NCI-H2029 (cell line): ENCODE measurements at regions not wholly inside any gene's neighbourhood (a gene's known extent, or its start where the extent isn't known, plus 50 kb on each side); places are given as distances from the start of the nearest gene placed in this dataset.

Experiments
- DNase-seq: peaks from one replicate; lab custom pipeline; 2025; lab: John Stamatoyannopoulos, UW

DNA sequence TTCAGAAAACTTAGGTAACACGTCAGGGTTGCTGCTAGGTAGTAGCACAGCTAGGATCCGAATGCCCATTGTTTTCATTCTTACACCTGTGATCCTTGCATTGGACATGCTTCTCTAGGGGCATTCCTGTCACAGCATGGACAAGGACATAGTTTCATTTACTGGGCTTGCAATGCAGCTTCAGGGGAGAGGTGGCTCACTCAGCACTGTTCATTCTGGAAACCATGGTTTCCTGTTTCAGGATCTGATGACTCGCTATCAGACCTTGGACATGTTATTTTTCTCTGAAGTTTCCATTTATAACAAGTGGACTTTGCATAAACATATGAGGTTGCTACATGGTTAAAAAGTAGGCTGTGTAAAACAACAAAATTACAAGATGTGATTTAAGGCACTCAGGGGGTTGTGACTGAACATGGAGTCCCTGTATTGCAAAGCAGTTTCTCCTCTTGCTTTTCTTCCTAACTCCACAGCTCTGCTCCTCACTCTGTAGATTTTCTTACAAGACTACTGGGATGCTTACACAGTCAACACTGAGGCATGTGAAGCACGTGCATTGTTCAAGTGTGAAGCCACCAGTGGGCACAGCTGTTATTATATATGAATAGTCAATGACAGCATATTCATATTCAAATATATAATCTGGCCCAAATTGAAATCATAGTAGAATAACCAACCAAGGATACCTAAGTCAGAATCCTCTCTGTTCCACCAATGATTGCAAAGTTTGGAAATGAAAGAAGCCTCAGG, 66.1 kb upstream of the STK32A start:
- no peak for DNase-seq

DNA sequence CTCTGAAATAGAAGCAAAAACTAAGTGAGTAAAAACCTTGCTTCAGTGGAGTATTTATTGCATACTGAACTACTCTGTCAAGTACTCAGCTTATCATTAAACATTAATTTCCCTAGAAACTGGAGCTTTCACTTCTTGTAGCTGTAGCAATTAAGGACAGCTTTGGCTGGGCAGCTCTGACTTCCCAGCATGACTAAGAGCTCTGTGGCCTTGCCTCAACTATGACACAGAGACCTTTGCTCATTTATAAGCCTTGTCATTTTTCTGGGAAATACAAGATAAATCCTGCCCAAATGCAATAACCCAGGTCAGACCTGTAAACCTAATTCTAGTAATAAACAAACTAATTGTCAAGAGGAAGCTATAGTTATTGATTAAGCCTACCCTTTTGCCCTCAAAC, 65.4 kb upstream of the STK32A start:
- no peak for DNase-seq

DNA sequence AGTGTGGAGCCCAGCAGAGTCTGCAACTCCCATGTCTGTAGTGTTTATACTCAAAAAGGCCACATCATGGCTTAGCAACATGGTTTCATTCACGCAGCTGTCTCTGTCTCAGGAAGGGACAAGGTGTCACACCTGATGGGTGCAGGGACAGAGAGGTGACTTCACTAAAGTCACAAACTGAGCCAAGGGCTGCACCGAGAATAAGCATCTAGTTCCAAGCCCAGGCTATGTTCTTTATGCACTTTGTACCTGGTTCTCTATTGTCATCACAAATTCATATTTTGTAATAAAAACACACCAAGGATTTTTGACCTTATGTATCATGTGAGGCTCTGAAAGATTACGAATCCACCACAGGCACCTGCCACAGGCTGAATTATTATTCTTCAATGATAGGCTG, 64.9 kb upstream of the STK32A start:
- no peak for DNase-seq

DNA sequence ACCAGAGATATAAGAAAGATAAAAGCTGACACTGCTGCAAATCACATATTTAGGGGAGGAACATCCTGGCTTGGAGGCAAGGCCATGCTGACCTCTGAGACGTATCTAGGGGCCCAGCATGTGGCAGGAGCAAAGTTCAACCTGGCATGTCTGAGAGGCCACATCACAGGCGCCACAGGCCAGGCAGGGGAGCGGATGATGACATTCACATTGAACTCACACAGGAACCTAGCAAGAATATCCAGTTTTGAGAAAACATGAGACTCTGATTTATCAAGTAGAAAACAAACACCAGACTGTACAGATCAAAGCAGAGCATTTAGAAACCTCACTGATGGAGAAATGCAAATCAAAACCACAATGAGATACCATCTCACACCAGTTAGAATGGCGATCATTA, 64.2 kb upstream of the STK32A start:
- no peak for DNase-seq

DNA sequence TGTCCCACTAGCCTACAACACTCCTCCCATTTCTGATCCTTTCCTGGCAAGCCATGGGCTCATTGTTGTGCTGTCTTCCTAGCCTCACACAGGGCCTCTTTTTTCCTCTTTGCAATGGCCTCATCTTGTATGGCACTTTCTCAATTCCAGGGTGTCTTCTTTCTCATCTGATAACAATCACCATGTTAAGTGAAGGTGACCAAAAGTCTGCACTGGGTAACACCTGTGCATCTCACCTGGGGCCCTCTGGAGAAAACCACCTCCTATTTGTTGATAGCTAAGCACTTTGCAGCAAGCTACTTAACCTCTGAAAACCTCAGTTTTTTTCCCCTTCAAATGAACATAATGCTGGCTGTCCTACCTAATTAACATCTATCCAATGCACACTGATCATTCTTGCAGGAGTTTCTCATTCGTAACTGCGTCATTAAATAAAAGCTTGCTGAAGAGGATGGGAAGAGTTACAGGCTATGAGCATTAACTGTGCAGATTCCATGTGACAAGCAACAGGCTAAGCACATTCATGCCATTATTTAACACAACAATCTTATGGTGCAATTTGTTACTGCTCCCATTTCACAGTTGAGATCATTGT, 60.1 kb upstream of the STK32A start:
- no peak for DNase-seq

DNA sequence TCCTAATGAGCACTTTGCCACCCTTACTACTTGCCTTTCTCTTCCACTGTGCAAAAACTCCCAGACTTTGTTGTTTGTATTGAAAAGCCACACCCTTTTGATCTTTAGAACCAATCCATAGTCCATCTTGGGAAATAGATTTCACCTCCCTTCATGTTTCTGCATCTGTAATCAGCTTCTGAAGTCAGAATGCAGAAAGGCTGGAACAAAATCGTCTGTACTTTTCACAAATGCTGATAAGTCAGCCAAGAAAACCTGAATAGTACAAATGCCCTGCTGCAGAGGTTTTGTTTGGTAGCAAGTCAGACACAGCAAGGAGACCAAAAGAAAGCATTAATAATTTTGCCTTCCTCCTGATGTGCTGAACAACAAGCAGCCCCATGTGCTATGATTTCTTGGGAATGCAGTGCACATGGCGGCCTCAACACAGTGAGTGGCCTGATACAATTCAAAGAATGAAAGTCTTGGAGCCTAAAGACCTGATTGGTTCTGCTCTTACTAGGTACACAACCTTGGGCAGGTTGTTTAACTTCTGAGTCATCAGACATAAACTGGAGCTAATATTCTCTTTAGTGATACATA, 59.2 kb upstream of the STK32A start:
- DNase-seq: no peak

DNA sequence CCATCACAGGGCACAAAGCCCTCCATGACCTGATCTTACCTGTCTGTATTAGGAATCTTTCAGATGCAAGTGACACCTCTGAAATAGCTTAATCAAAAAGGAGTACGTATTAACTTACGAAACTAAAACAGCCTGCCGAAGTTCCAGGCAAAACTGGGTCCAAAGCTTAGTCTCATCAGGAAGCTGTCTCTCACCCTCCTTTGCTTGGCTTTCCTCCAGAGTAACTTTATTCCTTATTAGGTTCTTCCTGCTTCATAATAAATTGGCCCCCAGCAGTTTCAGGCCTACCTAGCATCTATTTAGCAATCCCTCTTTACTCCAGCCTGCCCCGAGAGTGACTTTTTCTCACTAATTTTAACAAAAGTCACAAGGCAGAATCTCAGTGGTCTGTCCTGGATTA, 58.4 kb upstream of the STK32A start:
- DNase-seq: no peak

DNA sequence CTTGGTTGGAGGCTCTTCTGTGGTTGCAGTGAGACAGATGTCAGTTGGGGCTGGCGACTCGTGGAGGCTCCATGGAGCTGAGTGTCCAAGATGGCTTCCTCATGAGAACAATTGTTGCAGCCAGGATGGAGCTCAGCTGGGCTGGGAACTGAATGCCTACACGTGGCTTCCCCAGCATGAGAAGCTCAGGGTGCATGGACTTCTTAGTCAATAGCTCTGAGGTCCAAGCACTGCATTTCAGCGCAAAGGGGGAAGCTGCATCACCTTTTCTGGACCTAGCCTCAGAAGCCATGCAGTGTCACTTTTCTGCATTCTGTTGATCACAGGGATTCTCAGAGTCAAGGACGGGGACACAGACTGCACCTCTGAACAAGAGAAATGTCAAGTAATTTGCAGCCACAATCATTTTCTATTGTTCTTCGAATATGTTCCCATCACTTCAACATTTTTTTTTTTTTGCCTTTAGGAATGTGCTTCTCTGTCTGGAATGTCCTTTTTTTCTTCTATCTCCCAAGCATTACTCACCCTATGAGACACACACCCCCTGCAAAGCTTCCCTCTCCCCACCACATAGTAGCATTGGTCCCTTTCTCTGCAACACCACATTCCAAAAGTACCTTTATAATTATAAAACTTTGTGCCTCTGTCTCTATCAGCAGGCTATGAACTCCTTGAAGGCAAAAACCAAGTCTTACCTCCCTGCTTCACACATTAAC, 57.5 kb upstream of the STK32A start:
- DNase-seq: no peak

DNA sequence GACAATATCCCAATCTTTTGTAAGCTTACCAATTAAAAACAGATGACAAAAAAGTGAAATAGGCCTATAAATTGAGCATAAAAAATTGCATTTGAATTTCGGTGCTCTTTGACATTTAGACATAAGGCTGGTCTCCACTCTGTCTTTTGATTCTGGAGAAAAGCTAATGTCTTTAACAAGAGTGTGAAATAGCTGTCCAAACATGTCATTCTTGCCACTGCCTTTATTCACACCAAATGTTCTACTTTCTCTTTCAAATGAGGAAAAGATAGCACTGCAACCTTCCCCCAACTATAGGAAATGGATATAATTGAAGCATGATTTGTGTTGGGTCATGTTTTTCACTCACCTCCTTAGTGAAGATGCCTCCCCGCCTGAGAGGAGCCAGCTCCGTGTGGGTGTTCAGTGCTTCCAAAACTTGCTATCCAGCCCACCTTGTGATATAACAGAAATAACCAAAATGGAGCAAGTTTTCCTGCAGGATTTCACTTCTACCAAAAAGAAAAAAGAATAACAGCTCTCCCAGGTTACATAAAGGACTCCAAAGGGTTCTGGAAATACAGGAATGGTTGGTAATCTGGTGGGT, 55.2 kb upstream of the STK32A start:
- no peak for DNase-seq

DNA sequence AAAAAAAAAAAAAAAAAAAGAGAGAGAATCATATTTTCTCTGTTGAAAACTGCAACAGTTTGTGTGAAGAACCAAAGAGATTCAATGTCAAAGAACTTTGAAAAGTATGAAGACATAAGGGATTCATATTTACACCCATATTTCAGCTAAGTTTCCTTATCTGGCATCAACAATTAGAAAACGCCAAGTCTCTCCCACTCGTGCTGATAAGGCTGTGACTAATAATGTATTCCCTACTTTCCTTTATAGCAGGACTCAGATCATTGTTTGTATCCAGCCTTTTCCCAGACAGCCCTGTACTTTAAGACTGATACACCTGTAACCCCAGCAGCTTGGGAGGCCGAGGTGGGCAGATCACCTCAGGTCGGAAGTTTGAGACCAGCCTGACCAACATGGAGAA, 54.1 kb upstream of the STK32A start:
- no peak for DNase-seq
